ENCODE measurements at regions not wholly inside any gene's neighbourhood (a gene's known extent, or its start where the extent isn't known, plus 50 kb on each side); places are given as distances from the start of the nearest gene placed in this dataset.
"Not testable (repeated sequence)": the region's sequence is repeated elsewhere in the genome, so short reads cannot be mapped to it uniquely, and the experiment has no call there.

DNA sequence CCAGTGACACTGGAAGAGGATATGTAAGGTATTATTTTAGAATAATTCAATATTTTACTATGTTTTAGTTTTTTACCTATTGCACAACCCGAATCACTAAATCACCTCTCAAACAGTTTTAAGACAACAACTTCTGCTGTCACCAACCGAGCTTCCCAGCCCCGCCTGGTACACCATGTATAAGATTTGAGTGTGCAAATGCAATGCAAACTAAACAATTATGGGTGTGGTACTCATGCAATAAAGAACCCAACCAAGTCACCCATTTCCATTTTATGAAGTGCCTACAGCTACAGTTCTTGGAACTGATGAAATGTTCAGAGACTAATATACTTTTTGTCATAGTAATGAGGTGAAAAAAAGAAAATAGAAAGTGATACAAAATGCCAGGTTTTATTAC is 256.2 kb downstream of the TAFA4 start:
- DNase-seq = peak; percentile 8

DNA sequence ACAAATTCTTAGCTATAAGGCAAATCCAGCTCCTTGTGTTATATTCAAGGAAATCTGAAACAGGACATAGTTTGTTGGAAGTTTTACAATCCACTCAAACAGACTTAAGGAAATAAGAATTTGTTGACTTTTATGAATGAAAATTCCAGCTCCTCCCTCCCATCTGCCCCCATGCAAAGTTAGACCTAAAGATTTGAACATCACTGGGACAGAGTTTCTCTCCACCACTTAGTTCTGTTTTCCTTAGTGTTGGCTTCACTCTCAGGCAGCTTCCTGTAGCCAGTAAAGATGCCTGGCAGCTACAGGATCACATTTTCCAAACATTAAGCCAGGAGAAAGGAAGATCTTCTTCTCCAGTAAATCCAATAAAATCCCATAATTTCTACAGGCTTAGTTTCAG is 265.0 kb downstream of the TAFA4 start:
- no peak for DNase-seq

DNA sequence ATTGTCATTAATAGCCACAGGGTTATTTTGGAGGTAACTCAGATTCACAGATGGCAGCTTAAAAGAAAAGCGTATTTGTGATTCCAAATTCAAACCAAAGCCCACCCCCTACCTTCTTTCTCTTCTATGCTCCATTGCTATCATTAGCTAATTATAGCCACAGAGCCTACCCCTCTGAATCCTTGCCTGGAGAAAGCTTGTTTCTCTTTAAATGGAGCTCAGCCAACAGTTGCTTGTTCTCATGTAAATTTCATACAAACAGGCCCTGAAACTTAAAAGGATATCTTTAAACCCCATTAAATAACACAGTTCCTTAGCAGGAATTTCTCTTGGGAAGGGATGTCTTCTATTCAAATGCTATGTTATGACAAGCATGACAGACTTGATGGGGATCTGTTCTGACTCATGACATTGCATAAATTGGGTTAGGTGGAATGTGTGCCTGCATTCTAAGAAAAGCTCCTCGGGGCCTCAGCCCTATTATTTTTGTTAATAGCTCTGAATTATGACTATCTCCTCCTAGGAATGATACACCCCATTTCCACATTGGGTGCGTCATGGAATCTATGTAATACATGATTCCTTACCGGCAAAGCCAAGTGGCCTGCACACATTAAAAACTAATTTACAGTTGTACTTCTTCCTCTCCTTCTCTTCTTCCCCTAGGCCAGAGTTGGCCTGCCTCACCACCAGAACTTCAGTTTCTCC is 265.8 kb downstream of the TAFA4 start:
- DNase-seq = no peak

DNA sequence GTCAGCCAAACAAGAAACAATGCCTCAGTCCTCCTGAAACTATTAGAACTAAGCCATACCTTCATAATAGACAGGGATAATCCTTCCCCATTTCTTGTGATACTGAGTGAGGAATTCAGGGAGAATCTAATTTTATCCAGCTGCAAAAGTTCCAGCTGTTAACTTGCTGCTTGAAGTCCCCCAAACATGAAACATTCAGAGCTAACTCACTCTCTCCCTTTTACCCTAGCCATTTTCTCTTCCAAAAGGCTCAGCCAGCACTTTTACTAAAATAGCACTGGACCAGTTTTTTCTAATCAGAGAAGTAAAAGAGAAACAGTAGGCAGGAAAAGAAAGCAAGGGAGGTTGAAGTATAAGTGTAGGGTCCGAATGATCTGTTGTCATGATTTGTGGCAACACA is 268.1 kb downstream of the TAFA4 start:
- DNase-seq = no peak

DNA sequence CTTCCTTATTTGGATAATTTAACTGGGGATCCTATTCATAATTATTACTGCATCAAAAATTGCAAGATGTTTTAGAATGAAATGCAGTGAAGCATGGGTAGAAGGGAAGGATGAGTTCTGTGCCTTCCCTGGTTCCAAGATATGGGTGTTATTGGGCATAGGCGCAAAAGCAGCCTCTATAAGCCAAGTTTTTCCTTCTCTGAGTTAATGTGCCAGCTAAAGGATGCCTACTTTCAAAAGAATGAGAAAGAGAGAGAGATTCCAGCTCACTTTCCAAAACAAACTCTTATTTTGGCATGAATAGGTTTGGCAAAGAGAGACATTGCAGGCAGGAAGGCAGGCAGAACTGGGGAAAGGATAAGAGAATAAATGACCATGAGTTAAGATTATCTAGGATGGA is 270.2 kb downstream of the TAFA4 start:
- no peak for DNase-seq

DNA sequence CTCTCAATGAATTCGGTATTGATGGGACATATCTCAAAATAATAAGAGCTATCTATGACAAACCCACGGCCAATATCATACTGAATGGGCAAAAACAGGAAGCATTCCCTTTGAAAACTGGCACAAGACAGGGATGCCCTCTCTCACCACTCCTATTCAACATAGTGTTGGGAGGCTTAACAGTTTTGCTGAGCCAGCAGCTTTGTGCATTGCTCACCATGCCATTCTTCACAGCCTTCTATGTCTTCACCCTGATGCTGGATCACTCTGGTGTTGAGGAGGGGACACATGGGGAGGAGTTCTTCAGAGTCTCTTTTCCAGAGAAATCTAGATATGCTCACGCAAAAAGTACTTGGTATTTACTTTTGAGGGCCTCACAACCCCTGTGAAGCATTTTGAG is 281.7 kb downstream of the TAFA4 start:
- DNase-seq = not testable (repeated sequence)

DNA sequence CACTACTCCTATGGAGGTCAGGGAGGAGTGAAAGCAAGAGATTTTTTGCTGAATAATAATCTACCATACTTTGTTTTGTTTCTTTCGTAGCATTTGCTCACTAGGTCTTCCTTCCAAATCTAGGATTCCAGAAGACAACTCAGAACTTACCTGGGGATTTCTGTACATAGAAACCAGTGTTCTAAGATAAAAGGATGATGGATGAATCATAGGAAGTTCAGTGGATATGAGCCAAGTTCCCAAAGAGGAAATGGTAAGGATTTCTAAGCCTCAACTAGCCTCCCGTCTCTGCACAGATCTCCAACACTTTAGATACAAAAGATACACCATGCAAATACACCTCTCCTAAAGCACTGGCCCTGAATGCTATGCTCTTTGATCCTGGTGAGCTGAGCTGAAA is 283.9 kb downstream of the TAFA4 start:
- DNase-seq = no peak

DNA sequence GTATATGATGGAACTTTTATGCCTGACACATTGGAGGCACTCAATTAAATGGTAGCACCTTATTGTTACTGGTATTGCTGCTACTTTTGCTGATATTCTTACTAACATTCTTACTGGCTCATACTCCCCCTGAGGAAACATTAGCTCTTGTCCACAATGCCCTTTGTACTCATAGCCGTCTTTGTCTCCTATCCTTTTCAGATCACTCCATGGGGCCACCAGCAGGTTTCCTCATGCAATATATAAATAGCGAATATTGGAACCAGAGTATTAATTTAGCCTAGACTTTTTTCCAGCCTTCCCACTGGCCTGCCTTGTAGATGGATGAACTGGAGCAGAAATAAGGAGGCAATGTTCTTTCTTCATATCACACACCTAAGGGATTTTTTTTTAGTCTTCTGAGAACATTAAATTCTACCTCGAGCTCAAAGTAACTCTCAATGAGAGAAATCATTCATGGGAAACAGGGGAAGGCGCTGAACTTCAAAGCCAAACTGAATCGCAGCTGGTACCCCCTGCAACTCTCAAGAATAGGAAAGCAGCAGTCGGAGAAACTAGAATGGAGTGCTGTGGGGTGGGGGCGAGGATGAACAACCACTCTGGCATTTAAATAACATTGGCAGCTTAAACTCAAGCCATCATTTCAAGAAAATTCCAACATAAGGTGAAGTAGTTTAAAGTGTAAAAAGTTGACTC is 300.3 kb downstream of the TAFA4 start:
- no peak for DNase-seq

DNA sequence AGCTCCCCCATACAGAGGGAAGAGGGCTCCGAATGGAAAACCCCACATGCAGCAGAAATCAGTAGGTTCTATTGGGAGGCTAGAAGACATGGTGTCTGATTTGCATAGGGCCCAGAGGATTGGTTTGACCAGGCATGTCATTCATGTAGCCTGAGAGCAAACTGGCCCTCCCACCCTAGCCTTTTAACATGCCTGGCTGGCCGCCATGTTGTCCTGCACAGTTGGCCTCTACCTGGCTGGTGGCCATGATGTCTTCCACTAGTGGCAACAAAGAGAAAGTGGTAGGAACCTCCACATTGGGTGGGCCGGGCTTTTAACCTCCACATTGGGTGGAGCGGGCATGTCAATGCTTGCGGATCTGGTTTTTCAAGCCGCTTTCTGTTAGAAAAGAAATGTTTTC is 312.1 kb downstream of the TAFA4 start:
- DNase-seq = no peak

DNA sequence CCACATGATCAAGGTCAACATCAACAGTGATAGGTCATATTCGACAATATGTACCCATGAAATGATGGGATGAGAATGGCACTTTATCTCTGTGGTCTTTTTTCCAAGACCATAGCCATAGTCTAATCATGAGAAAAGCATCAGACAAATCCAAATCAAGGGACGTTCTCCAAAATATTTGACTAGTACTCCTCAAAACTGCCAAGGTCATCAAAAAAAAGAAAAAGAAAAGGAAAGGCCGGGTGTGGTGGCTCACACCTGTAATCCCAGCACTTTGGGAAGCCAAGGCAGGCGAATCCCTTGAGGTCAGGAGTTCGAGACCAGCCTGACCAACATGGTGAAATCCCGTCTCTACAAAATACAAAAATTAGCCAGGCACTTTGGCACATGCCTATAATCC is 318.3 kb downstream of the TAFA4 start:
- no peak for DNase-seq

DNA sequence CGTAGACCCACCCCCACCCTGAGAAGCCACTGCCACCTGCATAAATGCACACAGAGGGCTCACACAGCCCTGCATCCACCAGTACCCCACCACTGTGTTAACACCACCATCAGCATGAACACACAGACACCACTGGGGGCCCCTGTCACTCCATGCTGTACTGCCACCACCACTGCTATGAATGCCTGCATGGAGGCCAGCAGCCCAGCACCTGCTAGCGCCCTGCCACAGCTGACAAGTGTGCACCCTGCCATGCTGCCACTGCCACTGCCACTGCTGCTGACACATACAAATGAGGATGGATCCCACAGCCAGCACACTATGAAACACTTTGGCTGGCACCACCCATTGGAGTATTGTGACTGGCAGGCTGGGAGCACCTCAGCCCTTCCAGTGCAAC is 361.0 kb downstream of the TAFA4 start:
- no peak for DNase-seq

DNA sequence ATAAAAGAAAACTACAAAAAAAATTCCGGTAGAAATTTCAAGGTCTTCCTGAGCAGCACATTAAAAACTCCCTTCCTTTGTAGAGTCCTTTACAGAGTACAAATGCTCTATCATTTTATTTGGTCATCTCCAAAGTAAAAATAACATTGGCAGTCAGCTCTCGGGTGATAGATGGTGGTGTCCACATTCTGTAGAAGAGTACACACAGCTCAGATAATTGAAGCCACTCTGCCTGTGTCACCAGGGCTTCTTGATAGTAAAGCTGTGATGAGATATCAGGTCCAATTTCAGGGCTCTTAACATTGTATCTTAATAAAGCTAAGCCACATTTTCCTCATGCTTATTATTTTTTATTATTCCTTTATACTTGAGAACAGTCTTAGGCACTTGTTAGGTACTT is 371.6 kb downstream of the TAFA4 start:
- no peak for DNase-seq

DNA sequence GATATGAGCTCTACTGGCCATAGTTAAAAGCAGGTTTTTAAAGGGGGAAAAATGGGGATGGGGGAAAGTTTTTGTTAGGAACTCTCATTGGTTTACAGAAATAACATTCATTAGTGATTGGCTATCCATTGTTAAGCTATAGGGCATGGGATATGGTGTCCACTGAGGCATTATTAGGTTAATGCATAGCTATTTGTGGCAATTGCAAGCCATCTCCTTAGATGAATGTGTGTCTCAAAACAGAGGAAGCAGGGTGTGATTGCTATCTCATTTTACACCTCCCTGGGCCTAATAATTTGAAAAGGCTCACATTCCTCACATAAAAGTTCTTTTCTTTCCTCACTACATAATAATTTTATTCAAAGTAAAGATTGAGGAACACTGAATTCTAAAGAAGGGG is 396.6 kb downstream of the TAFA4 start:
- DNase-seq = no peak

DNA sequence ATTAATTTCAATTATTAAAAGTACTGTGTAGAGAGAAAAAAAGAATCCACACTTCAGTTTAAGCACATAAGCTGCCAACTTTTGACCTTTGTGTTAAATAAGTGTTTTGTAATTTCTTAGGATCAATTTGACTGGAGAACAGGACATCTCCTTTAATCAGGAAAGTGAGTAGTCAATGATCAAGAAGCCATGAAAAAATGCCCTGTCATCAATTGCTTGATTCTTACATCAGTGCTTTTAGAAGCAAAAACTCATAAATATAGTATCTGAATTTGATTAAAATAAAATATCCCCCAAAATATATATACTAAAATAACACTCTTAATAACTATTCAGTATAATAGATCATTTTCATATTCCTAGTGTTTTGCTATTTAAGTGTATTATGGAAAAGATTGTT is 409.0 kb downstream of the TAFA4 start:
- DNase-seq = no peak

DNA sequence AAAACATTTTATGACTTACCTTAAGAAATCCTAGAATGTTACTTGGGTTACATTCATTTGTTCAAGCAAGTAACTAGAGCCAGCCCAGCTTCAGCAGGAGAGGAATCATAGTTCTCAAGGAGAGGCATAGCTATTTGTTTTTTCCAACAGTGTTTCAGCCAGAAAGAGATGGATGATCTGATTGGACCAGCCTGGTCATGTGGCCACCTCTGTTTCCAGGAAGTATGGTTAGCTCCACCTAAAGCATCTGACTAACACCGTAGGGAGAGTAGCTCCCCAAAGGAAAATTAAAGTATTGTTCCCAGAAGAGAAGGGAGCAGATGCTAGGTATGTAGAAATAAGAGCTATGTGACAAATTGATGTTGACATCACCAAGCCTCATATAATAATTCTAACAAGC is 417.1 kb downstream of the TAFA4 start:
- DNase-seq = no peak

DNA sequence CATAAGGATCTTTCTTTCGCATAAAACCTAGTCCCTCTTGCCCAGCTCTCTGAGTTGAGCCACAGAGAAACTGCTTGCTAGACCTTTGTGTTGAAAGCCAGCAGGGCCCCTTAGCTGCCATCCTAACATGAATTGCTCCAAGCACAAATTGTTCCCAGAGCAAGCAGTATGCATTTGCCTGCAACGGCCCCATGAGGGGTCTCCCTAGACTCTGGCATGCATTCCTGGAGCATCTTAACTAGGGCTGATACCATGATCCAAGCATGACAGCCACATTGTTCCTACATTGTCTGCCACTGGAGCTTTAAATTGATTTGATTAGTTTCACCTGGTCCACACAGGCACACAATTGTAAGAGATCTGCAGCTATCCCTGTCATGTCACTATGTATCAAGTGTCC is 428.1 kb downstream of the TAFA4 start:
- DNase-seq = no peak

DNA sequence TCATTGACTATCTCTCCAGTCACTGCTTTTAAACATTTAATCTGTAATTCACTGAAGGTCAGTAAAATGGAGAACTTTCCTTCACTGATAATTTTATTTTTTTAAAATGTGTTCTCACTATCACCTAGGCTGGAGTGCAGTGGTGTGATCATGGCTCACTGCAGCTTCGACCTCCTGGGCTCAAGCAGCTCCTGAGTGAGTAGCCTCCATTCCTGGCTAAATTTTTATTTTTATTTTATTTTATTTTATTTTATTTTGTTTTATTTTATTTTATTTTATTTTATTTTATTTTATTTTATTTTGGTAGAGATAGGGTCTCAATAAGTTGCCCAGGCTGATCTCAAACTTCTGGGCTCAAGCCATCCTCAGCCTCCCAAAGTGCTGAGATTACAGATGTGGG is 446.5 kb downstream of the TAFA4 start:
- not testable (repeated sequence) for DNase-seq

DNA sequence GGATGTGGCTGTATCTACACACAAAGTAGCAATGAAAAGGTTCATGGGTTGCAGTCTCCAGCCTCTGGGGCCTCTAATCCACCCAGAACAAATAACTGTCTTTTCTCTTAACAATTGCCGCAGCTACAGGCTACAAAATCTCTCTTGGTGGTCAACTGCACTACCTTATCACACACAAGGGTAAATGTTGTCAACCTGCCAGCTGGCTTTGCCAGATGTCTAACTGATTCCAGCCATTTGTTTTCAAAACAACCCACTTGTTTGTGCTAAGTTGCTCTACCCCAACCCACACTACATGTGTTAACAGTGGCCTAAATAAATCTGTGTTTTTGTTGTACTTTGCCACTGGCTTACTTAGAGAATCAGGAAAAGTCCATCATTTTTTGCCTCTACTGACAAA is 447.3 kb downstream of the TAFA4 start:
- DNase-seq = no peak

DNA sequence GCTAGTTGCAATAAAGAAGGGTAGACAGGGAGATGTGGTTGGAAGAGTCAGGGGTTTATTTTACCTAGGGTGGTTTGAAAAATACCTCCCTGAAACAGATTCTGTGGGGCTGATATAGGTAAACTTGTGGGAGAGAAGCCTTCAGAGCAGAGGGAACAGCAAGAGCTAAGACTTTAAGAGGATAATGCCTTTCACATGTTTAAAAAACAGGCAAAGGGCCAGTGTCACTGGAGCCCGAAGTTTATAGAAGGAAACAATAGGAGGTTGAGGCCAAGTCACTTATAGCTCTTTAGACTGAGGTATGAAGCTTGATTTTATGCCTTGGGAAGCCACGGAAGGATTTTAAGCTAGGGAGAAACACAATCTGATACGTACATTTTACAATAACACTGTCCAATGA is 448.7 kb downstream of the TAFA4 start:
- DNase-seq = no peak

DNA sequence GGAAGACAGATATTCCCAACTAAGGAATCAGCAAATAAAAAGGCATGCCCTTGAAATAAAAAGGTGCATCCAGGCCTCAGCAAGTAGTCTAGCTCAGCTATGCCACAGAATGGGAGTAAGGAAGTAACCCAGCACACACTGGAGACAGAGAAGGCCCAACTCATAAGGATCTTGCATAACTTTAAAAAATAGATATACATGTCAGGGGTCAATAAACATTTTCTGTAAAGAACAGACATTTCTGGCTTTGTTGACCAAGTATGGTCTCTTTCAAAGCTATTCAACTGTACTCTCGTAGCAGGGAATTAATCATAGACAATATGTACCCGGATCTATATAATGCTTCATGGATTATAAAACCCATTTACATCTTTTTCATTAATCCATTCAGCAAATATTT is 449.3 kb downstream of the TAFA4 start:
- no peak for DNase-seq

DNA sequence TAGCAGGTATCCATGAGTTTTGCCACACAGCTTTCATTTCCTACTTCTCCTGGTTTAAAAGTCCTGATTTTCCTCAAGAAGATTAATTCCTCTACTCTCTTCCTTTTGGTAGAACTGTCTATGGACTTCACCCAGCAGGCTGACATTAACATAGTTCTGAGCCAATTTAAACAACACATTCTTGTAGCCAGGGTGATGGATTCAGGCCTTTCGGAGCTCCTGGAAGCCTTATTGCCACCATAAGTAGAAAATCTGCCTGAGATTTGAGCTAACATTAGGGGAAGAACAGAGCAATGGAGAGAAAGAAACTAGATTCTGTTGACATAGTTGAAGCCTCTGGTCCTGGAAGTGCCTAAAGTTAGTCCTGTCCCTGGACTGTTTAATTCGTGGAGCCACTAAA is 449.8 kb downstream of the TAFA4 start:
- no peak for DNase-seq

DNA sequence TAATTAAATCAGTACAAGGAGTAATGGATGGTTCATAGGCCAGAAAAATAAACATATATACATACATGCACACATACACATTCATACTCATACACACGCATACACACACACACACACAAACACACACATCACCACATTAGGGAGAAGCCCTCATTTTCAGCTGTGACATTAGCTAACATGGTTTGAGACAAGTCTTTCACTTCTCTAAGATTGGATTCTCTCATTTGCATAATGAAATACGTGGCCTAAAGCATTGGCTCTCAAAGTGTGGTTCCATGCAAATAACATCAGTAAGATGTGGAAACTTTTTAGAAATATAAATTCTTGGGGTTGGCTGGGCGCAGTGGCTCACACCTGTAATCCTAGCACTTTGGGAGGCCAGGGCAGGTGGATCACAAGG is 452.6 kb downstream of the TAFA4 start:
- no peak for DNase-seq

DNA sequence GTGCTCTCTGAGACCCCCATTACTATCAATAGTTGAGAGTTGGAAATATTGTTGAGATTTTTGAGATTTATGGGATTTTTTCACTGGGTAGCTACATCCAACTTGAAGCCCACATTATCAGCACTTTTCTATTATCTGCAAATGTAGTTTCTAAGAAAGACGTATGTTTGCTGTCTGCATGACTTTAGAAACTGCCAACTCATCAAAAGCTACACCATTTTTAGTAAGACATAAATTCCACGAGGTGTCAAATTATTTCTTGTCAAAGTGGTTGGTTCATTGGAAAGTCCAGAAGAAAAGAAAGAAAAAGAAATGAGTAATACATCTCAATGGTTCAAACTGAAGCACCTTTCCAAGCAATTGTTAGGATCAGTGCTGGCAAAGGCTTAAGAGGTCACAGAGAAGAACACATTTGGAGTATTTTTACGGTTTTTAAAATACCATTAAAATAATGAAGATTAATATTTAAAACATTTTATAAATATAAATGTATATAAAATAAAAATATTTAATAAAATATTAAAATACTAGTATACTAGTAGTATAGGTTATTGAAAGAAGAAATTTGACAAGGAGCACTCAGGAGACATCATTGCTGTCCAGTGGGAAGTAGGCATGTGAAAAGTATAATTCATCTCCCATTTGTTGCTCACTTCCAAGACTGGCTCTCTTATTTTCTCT is 463.5 kb downstream of the TAFA4 start:
- DNase-seq = no peak

DNA sequence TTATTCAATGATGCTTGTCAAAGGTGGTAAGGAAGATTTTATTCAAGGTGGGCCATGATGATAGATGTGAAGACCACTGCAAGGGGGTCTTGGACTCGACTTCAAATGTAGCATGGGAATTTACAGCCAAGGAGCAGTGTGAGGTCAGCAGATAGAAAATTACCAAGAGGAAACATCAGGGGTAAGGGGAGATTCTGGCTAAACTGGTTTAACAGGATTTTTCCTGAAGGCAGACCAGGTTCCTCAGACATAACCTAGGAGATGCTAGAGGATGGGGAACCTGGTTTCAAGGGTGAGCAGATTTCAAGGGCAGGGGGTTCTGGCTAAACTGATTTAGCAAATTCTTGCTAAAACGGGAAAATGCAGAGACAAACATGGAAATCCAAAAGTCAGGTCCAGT is 464.9 kb downstream of the TAFA4 start:
- DNase-seq = no peak

DNA sequence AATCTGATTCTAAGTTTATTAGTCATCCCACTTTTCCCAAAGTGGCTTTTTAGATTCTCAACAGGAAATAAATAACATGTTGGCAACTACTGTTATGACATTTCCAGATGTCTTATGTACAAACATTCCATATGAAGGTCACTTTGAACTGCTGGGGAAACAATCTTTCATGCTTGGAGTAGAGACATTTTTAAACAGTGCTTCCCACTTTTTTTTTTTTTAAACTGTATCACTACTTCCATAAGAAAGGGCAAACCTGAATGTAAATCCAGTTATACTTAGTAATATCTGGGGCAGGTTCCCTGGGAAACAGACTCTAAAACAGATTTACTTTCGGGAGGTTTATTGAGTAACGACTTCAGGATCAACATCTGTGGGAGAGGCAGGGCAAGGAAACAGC is 473.8 kb downstream of the TAFA4 start:
- no peak for DNase-seq

Data from NCI-H526 treated with DMSO at 0.1 percent for 48 hours (cell line).